Naive thymus-derived CD8-positive, alpha-beta T cell (primary cell): ENCODE measurements at regions not wholly inside any gene's neighbourhood (a gene's known extent, or its start where the extent isn't known, plus 50 kb on each side); places are given as distances from the start of the nearest gene placed in this dataset.

ENCODE experiments used
- ATAC-seq, 2 donors: fragments of 150-1000 bp; cut with Tn5 transposase in 1 of 2; sonication (Bioruptor Pico), chemical (Tn5 transposase) in 1 of 2; 1 replicate in 1 of 2; 2 replicates in 1 of 2; pipeline ENCODE4 v1.10.0; 2021; ENCODE audit warnings: mild to moderate bottlenecking in 2 of 2, moderate library complexity in 2 of 2
- POLR2A ChIA-PET: fragments of 350-600 bp; sonication (Branson Sonifier 250); formaldehyde crosslinking; loops from one replicate; lab custom pipeline; 2021; ENCODE audit warnings: antibody characterized with exemption; lab: Charles Lee
- DNase-seq, 10 donors: peaks; one replicate each; pipeline versions ENCODE4 v3.0.0 to v3.0.0-alpha.2; 2020 to 2022
- H3K27ac Mint-ChIP-seq, 10 donors: one replicate each; pipeline ENCODE4 v1.8.0; 2020 to 2022; ENCODE audit warnings: mild to moderate bottlenecking in 10 of 10, mixed read lengths in 10 of 10, moderate library complexity in 4 of 10, inconsistent platforms in 1 of 10
- H3K27me3 Mint-ChIP-seq, 5 donors: one replicate each; pipeline ENCODE4 v1.8.0; 2021 to 2022; ENCODE audit warnings: mixed read lengths in 5 of 5
- H3K36me3 Mint-ChIP-seq, 3 donors: one replicate each; pipeline ENCODE4 v1.8.0; 2020 to 2022; ENCODE audit warnings: mixed read lengths in 3 of 3, mild to moderate bottlenecking in 2 of 3, inconsistent platforms in 1 of 3
- H3K4me1 Mint-ChIP-seq, 4 donors: one replicate each; pipeline ENCODE4 v1.8.0; 2021 to 2022; ENCODE audit warnings: mixed read lengths in 4 of 4
- H3K4me3 Mint-ChIP-seq, 10 donors: one replicate each; pipeline ENCODE4 v1.8.0; 2020 to 2022; ENCODE audit warnings: mild to moderate bottlenecking in 10 of 10, mixed read lengths in 10 of 10, moderate library complexity in 6 of 10, inconsistent platforms in 1 of 10
- H3K9me3 Mint-ChIP-seq, 9 donors: one replicate each; pipeline ENCODE4 v1.8.0; 2020 to 2022; ENCODE audit warnings: mixed read lengths in 9 of 9, mild to moderate bottlenecking in 3 of 9, inconsistent platforms in 1 of 9, moderate library complexity in 1 of 9

- H3K4me3 Mint-ChIP-seq: no peak overlapping the region
- POLR2A ChIA-PET: no interaction called here
- ATAC-seq: no peak
- H3K9me3 Mint-ChIP-seq: no peaks in the 10 kb centered on the region
- H3K4me1 Mint-ChIP-seq: peaks cover 2 to 6% (median 4%) of the 10 kb centered on the region in 4 donors
- no peak for DNase-seq
- peaks cover 2 to 20% (median 8%) of the 10 kb centered on the region in 5 donors for H3K27me3 Mint-ChIP-seq
- no peak overlapping the region for H3K27ac Mint-ChIP-seq
- no peaks in the 10 kb centered on the region for H3K36me3 Mint-ChIP-seq
Measured at GRCh38 chr6:146914489-146915483, 289.4 kb upstream of the STXBP5 start.

- Mint-ChIP-seq H3K27ac (no peak overlapping the region), H3K9me3 (no peaks in the 10 kb centered on the region), H3K36me3 (no peaks in the 10 kb centered on the region), H3K4me1 (peaks cover 2 to 6% (median 4%) of the 10 kb centered on the region in 4 donors), H3K27me3 (peaks cover 2 to 20% (median 8%) of the 10 kb centered on the region in 5 donors), H3K4me3 (no peak overlapping the region)
- POLR2A ChIA-PET: no interaction called here
- DNase-seq: no peak
- ATAC-seq: no peak
Measured at GRCh38 chr6:146915671-146916127, 288.5 kb upstream of the STXBP5 start.

- no peak overlapping the region for H3K4me3 Mint-ChIP-seq
- peaks cover 2 to 20% (median 8%) of the 10 kb centered on the region in 5 donors for H3K27me3 Mint-ChIP-seq
- peaks cover 2 to 6% (median 4%) of the 10 kb centered on the region in 4 donors for H3K4me1 Mint-ChIP-seq
- H3K36me3 Mint-ChIP-seq: no peaks in the 10 kb centered on the region
- DNase-seq (no peak), ATAC-seq (no peak)
- H3K9me3 Mint-ChIP-seq: no peaks in the 10 kb centered on the region
- H3K27ac Mint-ChIP-seq: no peak overlapping the region
- POLR2A ChIA-PET: no interaction called here
Measured at GRCh38 chr6:146916435-146917025, 287.7 kb upstream of the STXBP5 start.

GRCh38 chr6:146917182-146917581 is 287.0 kb upstream of the STXBP5 start:
- no peaks in the 10 kb centered on the region for H3K36me3 Mint-ChIP-seq
- peaks cover 2 to 20% (median 8%) of the 10 kb centered on the region in 5 donors for H3K27me3 Mint-ChIP-seq
- H3K4me1 Mint-ChIP-seq: peaks cover 2 to 6% (median 4%) of the 10 kb centered on the region in 4 donors
- DNase-seq (no peak), ATAC-seq (no peak)
- POLR2A ChIA-PET: no interaction called here
- no peak overlapping the region for H3K4me3 Mint-ChIP-seq
- H3K27ac Mint-ChIP-seq: no peak overlapping the region
- H3K9me3 Mint-ChIP-seq: no peaks in the 10 kb centered on the region

GRCh38 chr6:146917979-146918378 is 286.2 kb upstream of the STXBP5 start:
- DNase-seq: no peak
- POLR2A ChIA-PET: no interaction called here
- H3K4me1 Mint-ChIP-seq: peaks cover 2 to 6% (median 4%) of the 10 kb centered on the region in 4 donors
- H3K9me3 Mint-ChIP-seq: no peaks in the 10 kb centered on the region
- no peaks in the 10 kb centered on the region for H3K36me3 Mint-ChIP-seq
- no peak for ATAC-seq
- H3K27me3 Mint-ChIP-seq: peaks cover 2 to 16% (median 7%) of the 10 kb centered on the region in 5 donors
- no peak overlapping the region for H3K4me3 Mint-ChIP-seq
- H3K27ac Mint-ChIP-seq: no peak overlapping the region

- Mint-ChIP-seq H3K27ac (no peak overlapping the region), H3K4me1 (peaks cover 2 to 3% (median 2%) of the 10 kb centered on the region in 4 donors), H3K36me3 (no peaks in the 10 kb centered on the region), H3K9me3 (no peaks in the 10 kb centered on the region), H3K27me3 (peaks cover under 1 to 6% (median 2%) of the 10 kb centered on the region in 5 donors), H3K4me3 (no peak overlapping the region)
- POLR2A ChIA-PET: no interaction called here
- ATAC-seq: no peak
- DNase-seq: no peak
Measured at GRCh38 chr6:146919017-146919416, 285.2 kb upstream of the STXBP5 start.

GRCh38 chr6:146923205-146923833 is 280.9 kb upstream of the STXBP5 start:
- Mint-ChIP-seq H3K9me3 (no peaks in the 10 kb centered on the region), H3K36me3 (no peaks in the 10 kb centered on the region), H3K4me1 (no peaks in the 10 kb centered on the region), H3K27me3 (no peaks in the 10 kb centered on the region), H3K4me3 (no peak overlapping the region), H3K27ac (no peak overlapping the region)
- ATAC-seq (no peak), DNase-seq (no peak)
- POLR2A ChIA-PET: no interaction called here

GRCh38 chr6:146925846-146926245 is 278.4 kb upstream of the STXBP5 start:
- Mint-ChIP-seq H3K27me3 (no peaks in the 10 kb centered on the region), H3K4me1 (no peaks in the 10 kb centered on the region), H3K36me3 (no peaks in the 10 kb centered on the region), H3K27ac (no peak overlapping the region), H3K9me3 (peaks cover 0 to under 1% (median 0%) of the 10 kb centered on the region in 9 donors), H3K4me3 (no peak overlapping the region)
- POLR2A ChIA-PET: no interaction called here
- DNase-seq (no peak), ATAC-seq (no peak)

GRCh38 chr6:146928503-146928902 is 275.7 kb upstream of the STXBP5 start:
- Mint-ChIP-seq H3K36me3 (no peaks in the 10 kb centered on the region), H3K27ac (no peak overlapping the region), H3K4me3 (no peak overlapping the region), H3K27me3 (no peaks in the 10 kb centered on the region), H3K9me3 (peaks cover 0 to 2% (median 0%) of the 10 kb centered on the region in 9 donors), H3K4me1 (no peaks in the 10 kb centered on the region)
- DNase-seq (no peak), ATAC-seq (no peak)
- POLR2A ChIA-PET: no interaction called here

GRCh38 chr6:146931214-146931613 is 273.0 kb upstream of the STXBP5 start:
- POLR2A ChIA-PET: no interaction called here
- H3K27ac Mint-ChIP-seq: no peak overlapping the region
- peaks cover 0 to 2% (median 0%) of the 10 kb centered on the region in 9 donors for H3K9me3 Mint-ChIP-seq
- H3K27me3 Mint-ChIP-seq: no peaks in the 10 kb centered on the region
- no peak for ATAC-seq
- no peak overlapping the region for H3K4me3 Mint-ChIP-seq
- no peaks in the 10 kb centered on the region for H3K4me1 Mint-ChIP-seq
- peak in 2 of 10 donors; percentile 3 to 7 for DNase-seq
- no peaks in the 10 kb centered on the region for H3K36me3 Mint-ChIP-seq

GRCh38 chr6:146937316-146937715 is 266.9 kb upstream of the STXBP5 start:
- no peak for ATAC-seq
- no peaks in the 10 kb centered on the region for H3K4me1 Mint-ChIP-seq
- H3K4me3 Mint-ChIP-seq: no peak overlapping the region
- H3K9me3 Mint-ChIP-seq: peaks cover 0 to 21% (median 10%) of the 10 kb centered on the region in 9 donors
- POLR2A ChIA-PET: no interaction called here
- H3K36me3 Mint-ChIP-seq: peaks cover 0 to 9% (median 4%) of the 10 kb centered on the region in 3 donors
- no peak overlapping the region for H3K27ac Mint-ChIP-seq
- no peak for DNase-seq
- H3K27me3 Mint-ChIP-seq: peaks cover 0 to 3% (median 0%) of the 10 kb centered on the region in 5 donors

GRCh38 chr6:146938266-146938665 is 266.0 kb upstream of the STXBP5 start:
- no peak overlapping the region for H3K27ac Mint-ChIP-seq
- no peak for ATAC-seq
- H3K9me3 Mint-ChIP-seq: peaks cover 0 to 24% (median 10%) of the 10 kb centered on the region in 9 donors
- H3K4me1 Mint-ChIP-seq: no peaks in the 10 kb centered on the region
- DNase-seq: no peak
- no peak overlapping the region for H3K4me3 Mint-ChIP-seq
- POLR2A ChIA-PET: no interaction called here
- H3K36me3 Mint-ChIP-seq: peaks cover 0 to 14% (median 9%) of the 10 kb centered on the region in 3 donors
- H3K27me3 Mint-ChIP-seq: peaks cover 0 to 3% (median 0%) of the 10 kb centered on the region in 5 donors
